SW 1271 (cell line): ENCODE measurements at regions not wholly inside any gene's neighbourhood (a gene's known extent, or its start where the extent isn't known, plus 50 kb on each side); places are given as distances from the start of the nearest gene placed in this dataset.

ENCODE experiments used
- DNase-seq, 2 experiments: peaks; one replicate each; lab custom pipeline; 2025; lab: John Stamatoyannopoulos, UW

DNA sequence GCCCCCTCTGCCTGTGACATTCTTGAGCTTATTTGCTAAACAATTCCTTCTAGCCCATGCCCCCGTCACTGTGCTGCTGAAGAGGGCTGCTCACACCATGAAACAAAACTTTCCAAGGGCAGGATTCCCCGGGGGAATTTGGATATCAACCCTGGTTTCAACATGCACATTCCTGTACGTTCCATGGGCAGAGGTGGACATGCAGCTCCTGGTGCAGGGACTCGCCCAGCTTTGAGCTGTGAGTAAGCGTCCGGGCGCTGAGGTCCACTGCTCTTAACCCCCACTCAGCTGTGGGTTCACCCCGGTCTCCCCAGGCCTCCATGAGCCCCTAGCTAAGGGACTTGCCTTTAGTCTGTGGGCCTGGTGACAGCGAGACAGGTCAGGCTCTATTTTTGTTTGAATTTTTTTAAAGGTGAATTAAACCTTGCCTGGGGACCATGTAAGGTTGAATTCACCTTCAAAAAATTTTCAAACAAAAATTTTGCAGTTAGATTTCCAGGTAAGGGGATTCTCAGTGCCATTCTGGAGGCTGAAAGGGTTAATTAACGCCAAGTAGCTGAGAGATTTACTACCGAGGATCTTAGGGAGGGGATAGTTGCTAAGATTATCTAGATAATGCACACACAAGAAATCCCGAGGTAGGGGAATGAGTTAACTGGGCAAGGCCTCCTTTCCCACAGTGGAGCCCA lies 70.3 kb upstream of the SLC22A23 start:
- DNase-seq: no peak

DNA sequence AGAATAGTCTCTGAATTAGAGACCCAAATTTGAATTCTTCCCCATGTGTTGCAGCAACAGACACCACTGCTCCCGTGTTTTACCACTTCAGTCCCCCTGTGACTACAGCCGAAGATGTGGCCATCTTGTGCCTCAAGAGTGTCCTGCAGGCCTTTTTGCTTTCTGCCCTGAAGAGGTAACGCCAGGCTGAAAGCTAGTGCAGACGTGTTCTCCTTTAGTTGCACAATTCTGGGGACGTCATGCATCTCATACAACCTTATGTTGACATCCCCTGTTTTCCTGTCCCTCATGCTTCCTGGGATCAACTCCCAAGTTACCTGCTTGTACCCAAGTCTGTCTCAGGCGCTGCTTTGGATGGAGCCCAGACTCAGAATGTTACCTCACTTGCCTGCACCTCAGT lies 69.1 kb upstream of the SLC22A23 start:
- DNase-seq: no peak

DNA sequence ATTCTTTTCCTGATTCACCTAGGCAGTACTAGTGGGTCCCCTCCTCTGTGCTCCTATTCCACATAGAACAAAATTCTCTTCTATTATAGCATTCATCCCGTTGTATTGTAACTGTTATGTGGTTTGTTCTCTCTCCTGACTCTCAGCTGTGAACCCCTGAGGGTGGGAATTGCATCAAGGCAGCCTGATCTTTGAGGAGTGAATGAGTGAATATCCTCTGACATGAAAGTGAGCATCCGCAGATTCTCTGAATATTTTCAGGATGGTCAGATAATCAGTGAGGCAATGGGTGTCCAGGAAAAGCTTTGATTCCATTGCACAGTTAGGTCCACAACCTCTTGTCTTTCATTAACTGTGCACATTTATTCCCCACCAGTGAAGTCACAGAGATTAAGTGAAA lies 67.6 kb upstream of the SLC22A23 start:
- DNase-seq: no peak

DNA sequence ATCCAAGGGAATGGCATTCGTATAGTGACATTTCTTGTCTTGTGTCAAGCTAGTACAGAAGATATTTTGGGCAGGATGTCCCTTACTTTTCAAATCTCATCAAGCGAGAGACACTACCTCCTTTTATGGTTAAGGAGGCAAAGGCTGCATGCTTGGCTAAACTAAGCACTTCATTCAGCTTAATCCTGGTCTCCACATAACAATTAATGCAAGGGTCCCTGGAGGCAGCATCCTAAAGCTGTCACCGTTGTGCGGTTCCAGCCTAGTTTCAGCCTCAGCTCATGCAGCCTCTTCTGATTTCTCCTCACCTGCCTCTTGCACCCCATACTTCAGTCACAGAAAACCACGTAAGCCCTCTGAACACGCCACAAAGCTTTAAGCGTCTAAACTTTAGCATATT lies 67.1 kb upstream of the SLC22A23 start:
- DNase-seq: no peak

DNA sequence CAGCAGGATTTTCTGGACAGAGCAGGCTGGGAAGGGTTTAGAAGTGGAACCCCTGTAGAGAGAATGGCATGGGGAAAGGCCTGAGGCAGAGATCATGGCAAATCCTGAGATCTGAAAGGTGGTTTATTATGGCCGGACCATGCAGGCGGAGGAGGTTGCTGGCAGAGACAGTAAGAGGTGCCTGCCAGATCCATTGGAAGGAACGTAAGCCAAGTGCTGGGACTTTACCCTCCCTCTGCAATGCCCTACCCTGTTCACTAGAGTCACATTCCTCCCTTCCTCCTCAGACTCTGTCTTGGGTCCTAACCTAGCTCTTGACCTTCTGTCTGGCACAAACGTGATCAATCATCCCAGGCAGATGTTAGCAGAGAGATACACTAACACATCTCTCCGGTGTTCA lies 66.4 kb upstream of the SLC22A23 start:
- no peak for DNase-seq

DNA sequence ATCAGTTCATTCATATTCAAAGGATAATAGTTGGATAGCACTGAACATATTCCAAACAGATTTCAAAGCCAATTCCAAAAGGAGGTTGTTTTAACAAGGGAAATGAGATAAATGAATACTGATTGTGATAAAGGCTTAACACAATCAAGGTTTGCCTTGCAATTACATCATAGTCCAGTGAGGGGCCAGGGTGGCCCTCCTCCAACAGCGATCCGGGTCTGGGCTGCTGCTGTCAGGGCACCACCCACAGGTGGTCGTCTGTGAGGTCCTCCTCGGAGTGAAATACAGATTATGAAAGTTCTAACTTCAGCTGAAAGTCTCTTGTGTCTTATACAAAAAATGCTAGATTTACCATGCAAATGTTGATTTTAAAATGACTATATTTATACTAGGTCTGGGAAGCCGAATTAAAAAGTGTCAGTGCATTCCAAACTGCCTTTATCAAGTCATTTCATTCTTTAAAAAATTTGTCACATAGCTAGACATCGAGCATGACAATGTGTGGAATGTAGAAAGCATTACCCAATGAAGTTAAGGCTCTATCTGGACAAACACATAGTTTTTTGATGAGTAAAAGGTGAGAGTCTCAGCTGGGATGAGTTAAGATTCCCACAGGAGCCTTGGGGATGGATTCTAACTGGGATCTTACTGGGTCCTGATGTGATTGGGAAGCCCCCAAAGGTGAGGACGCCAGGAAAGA lies 65.9 kb upstream of the SLC22A23 start:
- peak; percentile 17 to 58 for DNase-seq

DNA sequence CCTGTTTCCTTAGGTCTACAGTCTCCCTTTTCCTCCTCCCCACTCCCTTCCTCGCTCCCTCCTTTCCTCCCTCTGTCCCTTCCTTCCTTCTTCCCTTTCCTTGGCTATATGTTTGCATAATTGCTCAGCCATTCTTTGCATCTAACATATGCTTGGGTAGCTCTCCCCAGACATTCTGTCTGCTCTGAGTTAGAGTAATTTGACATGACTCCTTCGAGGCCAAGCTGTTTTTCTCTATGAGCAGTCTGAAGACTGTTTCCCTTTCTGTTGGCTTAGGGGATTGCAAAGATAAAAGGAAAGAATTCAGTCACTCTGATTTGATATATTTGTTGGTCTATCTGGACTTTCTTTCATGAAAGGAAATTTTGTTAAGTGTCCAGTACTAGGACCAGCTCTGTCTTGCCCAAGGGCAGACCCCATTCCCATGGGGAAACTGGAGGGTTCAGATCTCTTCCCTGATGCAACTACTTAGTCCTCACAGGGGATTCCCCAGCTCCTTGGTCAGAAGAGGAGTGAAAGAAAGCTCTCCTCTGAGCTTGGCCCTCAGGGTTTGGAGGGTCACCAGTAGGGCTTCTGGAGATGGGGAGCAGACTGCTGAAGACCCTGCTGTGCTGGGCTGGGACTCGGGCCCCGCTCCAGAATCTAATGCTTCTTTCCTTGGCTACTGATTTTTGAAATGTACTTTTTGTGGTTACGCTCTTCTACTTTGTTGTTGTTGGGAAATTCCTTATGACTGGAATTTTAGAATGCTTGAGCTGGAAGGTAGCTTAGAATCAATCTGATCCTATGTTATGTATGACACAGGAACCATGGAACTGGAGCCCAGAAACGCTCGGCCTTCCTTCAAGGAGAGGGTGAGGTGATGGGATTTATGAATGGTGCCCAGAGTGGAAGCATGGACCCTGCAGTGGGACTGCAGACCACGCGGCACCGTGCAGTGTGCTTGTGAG lies 63.7 kb upstream of the SLC22A23 start:
- no peak for DNase-seq

DNA sequence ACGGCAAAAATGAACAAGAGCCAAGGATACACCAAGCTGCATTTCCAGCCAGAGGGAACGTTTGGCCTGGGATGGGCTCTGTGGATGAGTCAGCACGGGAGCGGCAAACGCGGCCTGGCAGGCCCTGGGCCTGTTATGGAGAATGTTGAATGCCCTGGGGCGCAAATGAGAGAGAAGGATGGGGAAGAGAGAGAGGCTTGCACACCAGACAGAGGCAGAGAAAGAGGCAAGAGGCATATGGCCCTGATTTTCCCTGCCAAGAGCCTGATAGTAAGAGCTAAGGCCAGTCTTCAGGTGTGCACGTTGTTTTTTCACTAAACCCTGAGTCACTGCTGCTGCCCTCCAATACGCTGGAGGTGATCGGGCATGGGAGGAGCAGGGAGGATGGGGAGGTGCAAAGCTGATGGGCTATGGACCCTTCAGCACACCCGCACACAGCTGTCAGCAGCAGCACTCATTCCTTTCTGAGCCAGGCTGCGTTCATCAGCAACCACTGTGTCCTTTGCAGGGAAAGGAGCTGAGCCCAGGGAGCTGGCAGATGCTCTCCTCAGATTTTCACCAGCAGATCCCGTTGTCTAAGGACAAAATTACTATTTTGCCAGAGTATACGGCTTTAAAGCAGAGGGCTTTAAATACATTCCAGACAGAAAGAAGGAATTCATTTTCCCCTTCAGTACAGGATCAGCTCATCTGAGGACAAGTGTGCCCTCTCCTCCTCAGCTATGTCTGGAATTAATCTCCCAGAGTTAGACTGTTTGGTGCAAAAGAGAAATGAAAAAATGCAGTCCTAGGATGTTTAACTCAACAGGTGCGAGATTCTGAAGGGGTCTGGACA lies 61.7 kb upstream of the SLC22A23 start:
- DNase-seq: no peak

DNA sequence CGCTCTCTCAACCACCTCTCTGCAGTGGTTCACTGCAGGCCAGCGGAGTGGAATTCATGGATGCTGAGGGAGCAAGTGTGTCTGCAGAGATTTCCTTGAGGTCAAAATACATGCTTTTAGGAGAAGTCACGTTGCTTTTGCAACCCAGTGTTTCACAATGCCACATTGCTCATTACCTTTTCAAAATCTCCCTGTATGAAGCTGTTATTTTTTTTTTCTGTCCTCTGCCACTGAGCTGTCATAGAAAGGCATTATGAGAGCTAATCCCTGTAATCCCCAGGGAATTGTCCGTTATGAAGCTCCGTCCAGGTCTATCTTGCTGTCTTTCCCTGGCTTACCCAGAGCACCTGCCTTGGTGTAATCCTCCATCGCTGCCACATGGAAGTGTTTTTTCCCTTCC lies 60.5 kb upstream of the SLC22A23 start:
- DNase-seq: peak in 1 of 2 experiments; percentile 48

DNA sequence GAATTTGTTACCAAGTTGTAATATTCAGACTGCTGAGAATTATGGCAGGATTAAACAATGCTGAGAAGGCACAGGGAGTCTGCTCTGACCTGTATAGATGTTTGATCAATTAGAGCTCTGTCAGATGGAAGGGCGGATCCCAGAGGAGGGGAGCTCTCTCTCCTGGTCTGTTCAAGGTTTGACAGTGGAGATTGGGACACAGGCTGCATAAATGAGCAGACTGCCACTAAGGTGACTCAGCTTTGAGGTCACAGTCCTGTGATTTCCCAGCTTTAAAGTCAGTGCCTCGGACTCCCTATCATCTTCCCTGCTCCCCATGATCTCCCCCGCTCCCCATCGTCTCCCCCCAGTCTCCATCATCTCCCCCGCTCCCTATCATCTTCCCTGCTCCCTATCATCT lies 59.2 kb upstream of the SLC22A23 start:
- DNase-seq: no peak

DNA sequence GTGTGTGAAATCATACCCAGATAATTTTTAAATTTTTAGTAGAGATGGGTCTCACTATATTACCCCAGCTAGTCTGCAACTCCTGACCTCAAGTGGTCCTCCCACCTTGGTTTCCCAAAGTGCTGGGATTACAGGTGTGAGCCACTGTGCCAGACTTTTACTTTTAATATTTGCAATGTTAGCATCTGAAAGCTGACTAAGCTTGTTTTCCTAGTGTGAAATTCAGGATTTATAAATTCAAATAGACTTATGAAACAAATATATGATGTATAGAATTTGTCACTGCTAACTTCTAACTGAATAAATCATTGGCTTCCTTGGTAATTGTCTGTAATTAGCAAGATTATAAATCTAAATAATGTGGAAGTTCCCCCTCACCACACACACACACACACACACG lies 58.8 kb upstream of the SLC22A23 start:
- no peak for DNase-seq

DNA sequence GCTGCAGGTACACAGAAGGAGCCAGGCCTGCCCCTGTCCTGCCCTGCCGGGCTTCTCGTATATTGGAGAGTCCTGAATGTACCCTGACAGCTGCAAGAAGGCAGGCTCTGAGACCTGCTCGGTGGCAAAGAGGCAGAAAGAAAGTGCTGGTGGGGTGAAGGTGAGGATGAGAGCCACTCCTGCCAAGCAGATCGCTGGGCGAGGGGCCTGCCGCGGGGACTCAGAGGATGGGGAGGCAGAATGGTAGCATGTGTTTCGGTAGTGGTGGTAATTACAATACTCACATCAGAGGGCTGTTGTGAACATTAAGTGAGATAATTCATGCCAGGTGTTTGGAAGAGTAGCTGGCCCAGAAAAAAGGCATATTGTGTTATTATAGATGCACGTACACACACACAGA lies 56.6 kb upstream of the SLC22A23 start:
- no peak for DNase-seq

DNA sequence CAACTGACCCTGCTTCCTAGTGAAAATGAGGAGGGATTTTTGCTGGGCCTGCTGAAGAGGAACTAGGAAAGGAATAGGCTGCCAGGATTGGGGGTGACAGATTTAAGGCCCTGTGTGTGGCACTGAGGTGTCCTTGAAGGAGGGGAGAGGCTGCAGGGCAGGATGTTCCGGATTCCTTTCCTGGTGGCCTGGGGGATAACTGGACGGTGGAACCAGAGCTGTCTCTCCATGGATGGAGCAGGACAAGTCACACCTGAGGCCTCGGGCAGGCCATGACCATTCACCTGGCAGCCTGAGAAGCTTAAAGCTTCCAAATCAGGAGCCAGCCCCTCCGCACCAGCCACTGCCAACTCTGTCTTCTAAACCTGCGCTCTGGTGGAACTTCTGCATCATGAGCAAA lies 56.0 kb upstream of the SLC22A23 start:
- no peak for DNase-seq

DNA sequence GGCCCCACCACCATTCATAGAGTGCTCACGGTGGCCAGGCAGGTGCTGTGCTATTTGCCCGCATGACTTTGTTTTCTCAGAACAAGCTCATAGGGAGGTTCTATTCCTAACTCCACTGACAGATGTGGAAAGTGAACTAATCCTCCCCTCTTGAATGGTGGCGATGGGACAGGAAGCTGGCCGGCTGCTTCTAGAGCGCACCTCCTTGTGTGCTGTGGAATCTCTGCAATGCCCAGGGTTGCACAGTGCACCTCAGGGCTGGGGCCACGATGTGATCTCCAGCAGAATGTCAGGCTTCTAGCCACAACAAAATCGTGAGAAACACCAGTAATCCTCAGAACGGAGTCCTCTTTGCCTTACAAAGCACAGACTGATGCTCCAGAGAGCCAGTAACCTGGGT lies 53.8 kb upstream of the SLC22A23 start:
- DNase-seq: no peak

DNA sequence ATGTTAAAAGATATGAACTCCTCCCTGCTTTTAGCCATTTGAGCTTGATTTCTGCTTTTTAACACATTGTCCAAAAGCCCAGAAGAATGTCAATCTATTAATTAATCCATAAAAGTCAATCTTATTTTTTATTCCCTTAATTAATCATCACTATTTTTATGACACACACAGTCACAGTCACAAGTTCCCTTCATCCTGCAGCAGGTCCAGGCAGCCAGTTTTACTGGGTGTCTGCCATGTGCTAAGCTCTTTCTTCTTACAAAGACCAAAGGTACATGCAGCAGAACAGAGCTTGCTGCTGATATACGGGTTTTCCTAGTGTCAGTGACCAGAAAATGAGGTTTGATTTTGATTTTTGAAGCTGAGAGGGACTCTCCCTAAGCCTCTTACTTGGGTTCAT lies 53.3 kb upstream of the SLC22A23 start:
- no peak for DNase-seq

DNA sequence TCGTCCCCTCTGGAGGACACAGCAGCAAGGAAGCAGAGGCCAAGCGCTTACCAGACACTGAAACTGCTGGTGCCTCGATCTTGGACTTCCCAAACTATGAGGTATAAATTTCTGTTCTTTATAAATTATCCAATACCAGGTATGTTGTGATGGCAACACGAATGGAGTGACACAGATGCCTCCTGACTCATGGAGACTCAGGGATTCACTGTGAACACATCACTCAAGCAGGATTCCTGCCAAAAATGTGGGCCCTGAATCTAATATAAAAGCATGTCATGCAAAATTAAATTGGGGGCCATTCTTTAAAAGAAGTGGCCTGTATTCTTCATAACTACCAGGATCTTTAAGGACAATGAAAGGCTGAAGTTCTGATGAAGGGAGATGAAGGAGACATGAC lies 52.5 kb upstream of the SLC22A23 start:
- DNase-seq: no peak

DNA sequence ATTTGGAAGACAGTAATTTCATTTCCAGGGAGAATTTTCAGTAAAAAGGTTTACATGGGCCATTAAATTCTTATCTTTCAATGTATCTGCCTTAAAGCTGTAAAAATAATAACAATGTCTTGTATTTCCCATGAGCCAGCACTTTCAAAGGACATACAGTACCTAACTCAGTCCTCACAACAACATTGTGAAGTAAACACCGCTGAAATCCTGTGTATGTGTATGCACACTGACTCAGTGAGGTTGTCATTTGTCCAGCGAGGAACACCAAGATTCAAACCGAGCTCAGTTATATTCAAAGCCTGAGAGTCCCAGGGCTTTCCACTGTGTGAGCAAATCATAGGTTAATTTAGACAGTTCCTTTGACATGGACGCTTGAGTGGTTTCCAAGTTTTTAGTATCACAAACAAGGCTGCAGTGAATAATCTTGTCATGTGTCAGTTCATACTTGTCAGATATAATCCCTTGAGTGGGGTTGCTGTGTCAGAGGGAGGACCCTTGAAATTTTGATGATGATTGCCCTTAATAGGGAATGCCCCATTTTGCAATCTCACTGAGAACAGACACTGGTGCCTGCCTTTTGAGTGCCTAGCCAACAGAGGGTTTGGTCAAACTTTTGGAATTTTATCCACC lies 50.0 kb upstream of the SLC22A23 start:
- DNase-seq: no peak
